ENCODE measurements at regions not wholly inside any gene's neighbourhood (a gene's known extent, or its start where the extent isn't known, plus 50 kb on each side); places are given as distances from the start of the nearest gene placed in this dataset.

DNA sequence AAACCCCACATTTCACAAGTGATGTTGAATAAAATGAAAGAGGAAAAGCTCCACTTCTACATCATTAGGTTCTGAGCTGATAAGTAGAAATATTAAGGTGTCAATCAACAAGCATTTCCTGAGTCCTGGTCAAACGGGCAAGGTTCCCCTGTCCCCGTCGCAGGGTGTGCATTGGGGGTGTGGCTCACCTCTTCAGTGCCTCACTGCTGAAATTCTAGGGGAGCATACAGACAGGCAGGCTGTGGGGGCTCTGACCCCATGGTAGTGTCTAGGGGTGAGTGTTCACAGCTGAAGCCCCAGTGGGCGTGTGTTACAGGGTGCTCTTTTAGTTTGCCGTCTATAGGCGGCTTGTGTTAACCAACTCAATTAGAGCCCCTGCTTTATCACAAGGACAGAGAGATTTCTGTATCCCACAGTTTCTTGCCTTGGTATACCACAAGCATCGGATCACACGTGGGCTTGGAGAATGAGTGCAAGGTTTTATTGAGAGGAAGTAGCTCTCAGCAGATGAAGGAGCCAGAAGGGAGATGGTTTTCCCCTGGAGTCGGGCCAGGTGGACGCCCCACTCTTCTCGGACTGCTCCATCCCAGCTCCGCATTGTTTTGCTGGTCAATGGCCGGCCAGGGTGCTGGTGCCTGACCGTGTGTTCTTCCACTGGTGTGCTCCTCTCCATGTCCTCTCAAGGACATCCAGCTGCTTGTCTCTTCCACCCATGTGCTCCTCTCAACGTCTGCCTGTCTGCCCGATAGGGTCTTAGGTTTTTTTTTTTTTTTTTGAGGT is 238.2 kb upstream of the NLRP1 start:
- no peaks in the 10 kb centered on the region for H4K20me1 ChIP-seq (ENCODE audit: insufficient read depth, low read length)
- H3K4me3 ChIP-seq (ENCODE audit: low read length): no peak overlapping the region
- no peak overlapping the region for H2AFZ ChIP-seq (ENCODE audit: low read depth, low read length)
- H3K9me3 ChIP-seq (ENCODE audit: insufficient read depth, low read length): no peaks in the 10 kb centered on the region
- H3K4me2 ChIP-seq (ENCODE audit: low read length): no peak overlapping the region
- H3K4me1 ChIP-seq (ENCODE audit: low read length): no peaks in the 10 kb centered on the region
- H3K27ac ChIP-seq (ENCODE audit: low read length): no peak overlapping the region
- no peak overlapping the region for H3K9ac ChIP-seq (ENCODE audit: low read length)
- no peaks in the 10 kb centered on the region for H3K79me2 ChIP-seq (ENCODE audit: low read length)
- H3K36me3 ChIP-seq (replicated peaks; ENCODE audit: low read depth, low read length): no peaks in the 10 kb centered on the region
- TF ChIP-seq, protein P1, sequence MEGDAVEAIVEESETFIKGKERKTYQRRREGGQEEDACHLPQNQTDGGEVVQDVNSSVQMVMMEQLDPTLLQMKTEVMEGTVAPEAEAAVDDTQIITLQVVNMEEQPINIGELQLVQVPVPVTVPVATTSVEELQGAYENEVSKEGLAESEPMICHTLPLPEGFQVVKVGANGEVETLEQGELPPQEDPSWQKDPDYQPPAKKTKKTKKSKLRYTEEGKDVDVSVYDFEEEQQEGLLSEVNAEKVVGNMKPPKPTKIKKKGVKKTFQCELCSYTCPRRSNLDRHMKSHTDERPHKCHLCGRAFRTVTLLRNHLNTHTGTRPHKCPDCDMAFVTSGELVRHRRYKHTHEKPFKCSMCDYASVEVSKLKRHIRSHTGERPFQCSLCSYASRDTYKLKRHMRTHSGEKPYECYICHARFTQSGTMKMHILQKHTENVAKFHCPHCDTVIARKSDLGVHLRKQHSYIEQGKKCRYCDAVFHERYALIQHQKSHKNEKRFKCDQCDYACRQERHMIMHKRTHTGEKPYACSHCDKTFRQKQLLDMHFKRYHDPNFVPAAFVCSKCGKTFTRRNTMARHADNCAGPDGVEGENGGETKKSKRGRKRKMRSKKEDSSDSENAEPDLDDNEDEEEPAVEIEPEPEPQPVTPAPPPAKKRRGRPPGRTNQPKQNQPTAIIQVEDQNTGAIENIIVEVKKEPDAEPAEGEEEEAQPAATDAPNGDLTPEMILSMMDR (IDR thresholded peaks at IDR 0.05; ENCODE audit: low read depth, low read length): no peak
- TF ChIP-seq EZH2phosphoT487 (IDR thresholded peaks at IDR 0.05; ENCODE audit: low read depth): no peak
- H3K27me3 ChIP-seq (ENCODE audit: low read depth, low read length): no peaks in the 10 kb centered on the region

DNA sequence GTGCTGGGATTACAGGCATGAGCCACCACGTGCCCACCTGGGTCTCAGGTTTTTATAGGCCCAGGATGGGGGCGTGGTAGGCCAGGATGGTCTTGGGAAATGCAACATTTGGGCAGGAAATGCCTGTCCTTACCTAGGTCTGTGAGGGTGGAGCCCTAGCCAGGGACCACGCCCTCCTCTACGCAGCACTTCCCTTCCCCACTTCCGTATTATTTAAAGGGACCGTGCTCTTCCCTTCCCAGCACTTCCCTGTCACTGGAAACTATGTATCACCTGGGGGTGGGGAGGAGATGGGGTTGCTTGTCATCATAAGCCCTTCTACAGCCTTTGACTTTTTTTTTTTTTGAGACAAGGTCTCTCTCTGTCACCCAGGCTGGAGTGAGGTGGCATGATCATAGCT is 238.9 kb upstream of the NLRP1 start:
- H2AFZ ChIP-seq (ENCODE audit: low read depth, low read length): no peak overlapping the region
- no peaks in the 10 kb centered on the region for H3K79me2 ChIP-seq (ENCODE audit: low read length)
- H3K9ac ChIP-seq (ENCODE audit: low read length): no peak overlapping the region
- no peaks in the 10 kb centered on the region for H3K36me3 ChIP-seq (replicated peaks; ENCODE audit: low read depth, low read length)
- no peaks in the 10 kb centered on the region for H3K9me3 ChIP-seq (ENCODE audit: insufficient read depth, low read length)
- no peaks in the 10 kb centered on the region for H3K4me1 ChIP-seq (ENCODE audit: low read length)
- no peaks in the 10 kb centered on the region for H3K27me3 ChIP-seq (ENCODE audit: low read depth, low read length)
- no peak overlapping the region for H3K4me2 ChIP-seq (ENCODE audit: low read length)
- no peak overlapping the region for H3K4me3 ChIP-seq (ENCODE audit: low read length)
- no peak overlapping the region for H3K27ac ChIP-seq (ENCODE audit: low read length)
- TF ChIP-seq EZH2phosphoT487 (IDR thresholded peaks at IDR 0.05; ENCODE audit: low read depth): no peak
- no peaks in the 10 kb centered on the region for H4K20me1 ChIP-seq (ENCODE audit: insufficient read depth, low read length)

DNA sequence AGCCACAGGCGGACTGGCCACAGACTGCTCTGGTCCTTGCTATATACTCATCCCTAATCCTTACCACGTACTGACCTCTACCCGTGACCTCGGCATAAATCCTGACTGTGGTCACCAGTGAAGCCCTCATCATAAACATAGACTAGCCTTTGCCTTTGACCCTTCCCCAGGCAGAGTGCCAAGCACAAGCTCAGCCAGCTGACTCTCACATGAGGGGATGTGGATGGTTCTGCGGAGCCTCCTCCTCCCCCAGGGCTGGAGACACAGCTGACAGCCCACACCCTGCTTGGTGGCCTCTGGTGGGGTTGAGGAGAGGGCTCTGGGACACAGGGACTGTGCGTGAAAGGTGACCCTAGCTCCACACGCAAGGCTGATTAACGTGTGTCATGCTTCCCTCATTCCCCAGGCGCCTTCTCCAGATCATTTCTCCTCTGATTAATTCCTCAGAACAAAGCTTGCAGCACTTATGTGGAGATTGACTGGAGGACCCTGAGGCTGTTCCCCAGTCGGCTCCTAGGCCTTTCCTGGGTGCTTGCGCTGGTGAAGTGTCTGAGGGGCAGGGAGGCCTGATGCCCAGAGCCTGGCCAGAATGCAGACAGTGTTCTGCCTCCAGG is 241.5 kb upstream of the NLRP1 start:
- Histone ChIP-seq H3K79me2 (ENCODE audit: low read length) (no peaks in the 10 kb centered on the region), H3K36me3 (replicated peaks; ENCODE audit: low read depth, low read length) (no peaks in the 10 kb centered on the region), H2AFZ (ENCODE audit: low read depth, low read length) (no peak overlapping the region), H3K4me1 (ENCODE audit: low read length) (no peaks in the 10 kb centered on the region), H3K27me3 (ENCODE audit: low read depth, low read length) (no peaks in the 10 kb centered on the region), H3K9ac (ENCODE audit: low read length) (no peak overlapping the region), H3K4me2 (ENCODE audit: low read length) (no peak overlapping the region), H3K9me3 (ENCODE audit: insufficient read depth, low read length) (no peaks in the 10 kb centered on the region), H3K27ac (ENCODE audit: low read length) (no peak overlapping the region), H3K4me3 (ENCODE audit: low read length) (no peak overlapping the region), H4K20me1 (ENCODE audit: insufficient read depth, low read length) (no peaks in the 10 kb centered on the region)
- TF ChIP-seq, protein P1 (IDR thresholded peaks at IDR 0.05; ENCODE audit: low read depth, low read length): no peak
- TF ChIP-seq EZH2phosphoT487 (IDR thresholded peaks at IDR 0.05; ENCODE audit: low read depth): no peak

DNA sequence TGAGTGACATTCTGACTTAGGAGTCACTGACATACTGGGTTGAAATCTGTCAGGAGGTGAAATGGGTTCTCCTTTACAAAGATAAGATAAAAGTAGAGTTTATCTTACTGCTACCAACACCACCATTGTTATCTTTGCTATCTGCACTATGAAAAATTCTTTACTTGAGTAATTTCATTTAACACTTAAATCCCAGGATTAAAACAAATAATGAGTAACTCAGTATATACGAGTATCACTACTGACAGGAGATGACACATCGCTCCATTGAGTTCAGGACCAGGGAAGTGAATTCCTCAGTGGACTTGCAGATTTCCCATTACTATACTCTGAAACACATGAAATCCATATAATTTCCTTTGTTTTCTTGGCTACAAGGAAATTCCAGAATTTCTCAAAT is 242.1 kb upstream of the NLRP1 start:
- H4K20me1 ChIP-seq (ENCODE audit: insufficient read depth, low read length): no peaks in the 10 kb centered on the region
- no peak overlapping the region for H2AFZ ChIP-seq (ENCODE audit: low read depth, low read length)
- H3K9me3 ChIP-seq (ENCODE audit: insufficient read depth, low read length): no peaks in the 10 kb centered on the region
- H3K36me3 ChIP-seq (replicated peaks; ENCODE audit: low read depth, low read length): no peaks in the 10 kb centered on the region
- no peak overlapping the region for H3K4me3 ChIP-seq (ENCODE audit: low read length)
- H3K4me1 ChIP-seq (ENCODE audit: low read length): no peaks in the 10 kb centered on the region
- no peak overlapping the region for H3K27ac ChIP-seq (ENCODE audit: low read length)
- no peak for TF ChIP-seq EZH2phosphoT487 (IDR thresholded peaks at IDR 0.05; ENCODE audit: low read depth)
- TF ChIP-seq, protein P1 (IDR thresholded peaks at IDR 0.05; ENCODE audit: low read depth, low read length): no peak
- H3K9ac ChIP-seq (ENCODE audit: low read length): no peak overlapping the region
- H3K79me2 ChIP-seq (ENCODE audit: low read length): no peaks in the 10 kb centered on the region
- no peak overlapping the region for H3K4me2 ChIP-seq (ENCODE audit: low read length)
- H3K27me3 ChIP-seq (ENCODE audit: low read depth, low read length): no peaks in the 10 kb centered on the region
